LHCN-M2 (cell line): ENCODE measurements at regions not wholly inside any gene's neighbourhood (a gene's known extent, or its start where the extent isn't known, plus 50 kb on each side); places are given as distances from the start of the nearest gene placed in this dataset.
A peak's percentile ranks its signal among the peaks of the same experiment; 100 is the strongest.

Source experiments
- DNase-seq: peaks from one replicate; pipeline ENCODE4 v3.0.0-alpha.2; 2012; ENCODE audit warnings: low read depth

DNA sequence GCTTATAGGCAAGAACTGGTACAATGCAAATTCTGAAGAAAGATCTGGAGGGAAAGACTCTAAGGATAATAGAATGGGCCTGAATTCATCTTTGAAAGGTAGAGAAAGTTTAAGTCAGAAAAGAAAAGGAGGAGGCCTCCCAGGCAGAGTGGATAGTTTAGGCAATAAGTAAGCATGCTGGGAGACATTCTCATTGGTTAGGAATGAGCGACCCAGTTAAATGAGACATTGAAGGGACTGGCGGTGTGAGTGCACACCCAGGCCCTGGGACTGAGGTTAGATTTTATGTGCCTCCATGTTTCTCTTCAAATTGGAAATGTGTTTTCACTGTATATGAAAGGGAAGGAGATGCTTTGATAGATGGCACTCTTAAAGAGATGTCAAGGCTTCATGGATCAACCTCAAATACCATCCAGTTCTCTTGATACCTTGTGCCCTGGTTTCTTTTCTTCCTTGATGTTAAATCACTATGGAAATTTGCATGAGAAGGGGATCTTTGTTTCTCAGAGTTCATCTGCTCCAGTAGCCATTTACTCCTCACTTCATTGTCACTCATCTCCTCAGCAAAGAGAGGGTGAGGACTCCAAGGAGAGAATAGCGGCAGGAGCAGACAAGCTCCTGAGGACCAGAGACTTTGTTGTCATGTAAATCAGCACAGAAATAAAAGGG is 584.2 kb upstream of the INTU start:
- no peak for DNase-seq

DNA sequence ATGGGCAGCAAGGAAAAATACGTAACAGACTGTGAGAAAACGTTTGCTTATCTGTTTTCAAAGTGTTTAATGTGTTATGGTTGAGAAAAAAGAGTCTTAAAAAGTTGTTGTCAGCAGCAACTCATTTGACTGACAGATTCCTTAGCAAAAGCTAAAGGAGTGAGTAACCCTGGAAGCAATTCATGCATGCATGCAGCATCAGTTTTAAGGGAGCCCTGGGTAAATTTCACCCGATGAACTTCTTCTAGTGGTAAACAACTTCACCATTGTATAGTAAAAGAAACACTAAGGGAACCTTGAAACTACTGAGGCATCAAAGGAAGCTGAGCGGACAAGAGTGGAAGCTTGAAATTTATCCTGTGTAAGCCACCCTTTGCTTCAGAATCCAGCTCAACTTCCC is 583.2 kb upstream of the INTU start:
- no peak for DNase-seq

DNA sequence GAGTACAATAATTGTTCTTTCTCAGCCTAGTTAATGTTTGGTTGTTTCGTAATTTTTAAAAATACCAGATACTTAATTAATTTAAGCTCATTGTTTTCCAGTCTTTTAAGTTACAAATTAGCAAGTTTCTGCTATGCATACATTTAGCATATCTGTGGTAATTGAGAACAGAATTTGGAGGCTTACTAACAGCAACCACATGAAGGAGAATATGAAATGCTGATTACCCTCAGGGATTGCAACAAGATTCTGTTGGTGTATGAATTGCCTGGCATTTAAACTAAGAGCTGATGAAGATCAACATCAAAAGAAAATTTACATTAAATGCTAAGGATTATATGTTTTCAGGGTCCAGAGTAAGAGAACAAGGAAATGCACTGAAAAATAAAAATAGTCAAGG is 580.0 kb upstream of the INTU start:
- no peak for DNase-seq

DNA sequence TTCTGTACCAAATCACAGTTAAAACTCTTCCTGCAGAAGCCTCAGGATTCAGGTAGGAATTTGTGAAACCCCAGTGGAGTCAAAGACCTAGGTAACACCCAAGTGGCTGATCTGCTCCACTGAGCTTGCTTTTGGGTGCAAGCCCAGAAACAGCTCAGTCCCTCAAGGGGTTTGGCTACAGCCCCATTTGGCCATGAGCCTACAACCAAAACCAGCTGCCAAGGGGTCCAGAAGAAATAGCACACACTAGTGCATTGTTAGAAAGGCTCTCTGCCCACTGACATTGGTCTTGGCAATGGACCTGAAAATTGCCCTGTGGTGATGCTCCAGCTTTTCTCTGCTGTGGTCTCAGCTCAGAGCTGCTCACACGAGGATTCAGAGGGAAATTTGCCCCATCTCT is 577.4 kb upstream of the INTU start:
- peak; percentile 42 for DNase-seq

DNA sequence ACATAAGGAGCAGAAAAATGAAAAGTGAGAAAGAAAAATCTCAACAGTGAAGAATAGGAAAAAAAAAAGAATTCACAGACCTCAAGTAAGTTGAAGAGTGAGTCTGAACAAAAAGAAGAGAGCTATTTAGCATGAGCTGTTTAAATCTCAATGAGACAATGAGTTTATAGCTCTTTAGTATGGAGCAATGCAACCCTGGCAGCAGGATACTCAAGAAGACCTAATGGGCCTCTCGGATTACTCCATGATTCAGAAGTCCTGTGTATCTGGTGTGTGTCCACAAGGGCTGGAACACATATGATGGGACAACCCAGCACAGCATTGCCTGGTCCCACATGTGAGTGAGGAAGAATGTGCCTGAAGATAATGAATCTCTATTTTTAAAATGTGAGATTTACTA is 563.1 kb upstream of the INTU start:
- DNase-seq = peak; percentile 12

DNA sequence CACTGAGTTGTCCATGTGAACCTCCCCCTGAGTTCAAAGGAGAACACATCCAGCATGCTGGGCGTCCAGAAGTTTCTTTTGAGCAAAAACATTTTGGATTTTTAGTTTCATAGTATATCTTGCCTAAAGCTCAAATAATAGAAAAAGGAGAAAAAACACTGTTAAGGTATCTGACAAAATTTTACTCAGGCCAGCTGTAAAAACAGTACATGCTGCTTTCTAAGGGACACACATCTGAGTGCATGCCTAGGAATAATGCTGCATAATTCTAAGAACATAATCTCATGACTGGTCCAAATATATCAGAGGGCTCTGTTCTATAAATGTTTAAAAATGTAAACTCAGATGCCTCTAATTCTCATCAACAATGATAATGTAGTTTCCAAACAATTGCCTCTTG is 561.3 kb upstream of the INTU start:
- DNase-seq = no peak

DNA sequence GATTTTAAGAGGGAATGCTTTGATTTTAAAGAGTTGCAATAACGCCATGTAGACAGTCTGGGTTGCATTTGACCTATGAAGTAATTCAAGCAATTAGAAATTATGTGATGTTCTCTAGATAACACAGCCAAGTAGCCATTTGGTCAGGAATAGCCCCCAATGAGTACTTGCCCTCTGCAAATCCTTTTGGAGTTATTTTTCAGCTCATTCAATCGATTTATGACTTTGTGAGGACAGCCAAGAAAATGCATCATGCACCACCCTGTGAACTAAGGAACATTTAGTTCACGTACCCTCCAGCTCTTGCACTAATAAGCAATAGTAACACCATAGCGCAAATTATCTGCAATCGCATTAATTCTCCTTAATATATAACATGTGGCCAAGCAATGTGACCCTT is 552.6 kb upstream of the INTU start:
- no peak for DNase-seq

DNA sequence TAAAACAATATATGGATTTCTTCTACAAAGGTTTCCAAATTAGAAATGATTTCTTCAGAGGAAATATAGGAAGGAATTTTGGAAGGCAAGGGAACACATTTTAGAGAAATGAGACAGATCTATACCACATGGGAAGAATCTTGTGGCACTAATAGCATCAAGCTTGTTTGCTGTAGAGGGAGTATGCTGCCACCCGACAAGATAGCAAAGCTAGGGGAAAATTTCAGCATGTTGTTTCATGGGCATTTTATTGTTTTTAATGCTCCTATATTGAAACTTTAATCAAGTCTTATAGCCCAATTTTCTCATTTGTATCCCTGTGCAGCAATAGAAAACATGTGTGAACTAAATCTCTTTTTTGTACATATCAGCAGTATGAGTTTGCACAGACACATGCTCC is 551.7 kb upstream of the INTU start:
- no peak for DNase-seq

DNA sequence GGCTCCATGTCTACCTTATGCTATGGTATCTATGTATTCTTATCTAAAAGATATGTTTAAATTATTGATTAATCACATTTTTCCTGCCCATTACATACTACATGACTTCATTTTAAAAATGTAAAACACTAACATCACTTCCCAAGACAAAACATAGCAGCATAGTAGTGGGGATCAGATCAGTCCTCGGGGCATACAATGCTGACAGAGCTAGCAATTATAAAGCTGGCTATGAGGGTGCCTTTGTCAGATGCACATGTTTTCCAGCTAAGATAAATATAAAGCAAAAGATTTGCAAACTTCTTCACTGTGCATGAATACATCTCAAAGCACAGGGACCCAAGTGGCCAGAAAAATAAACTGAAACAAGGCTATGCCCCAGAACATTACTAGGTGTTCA is 549.8 kb upstream of the INTU start:
- DNase-seq = no peak

DNA sequence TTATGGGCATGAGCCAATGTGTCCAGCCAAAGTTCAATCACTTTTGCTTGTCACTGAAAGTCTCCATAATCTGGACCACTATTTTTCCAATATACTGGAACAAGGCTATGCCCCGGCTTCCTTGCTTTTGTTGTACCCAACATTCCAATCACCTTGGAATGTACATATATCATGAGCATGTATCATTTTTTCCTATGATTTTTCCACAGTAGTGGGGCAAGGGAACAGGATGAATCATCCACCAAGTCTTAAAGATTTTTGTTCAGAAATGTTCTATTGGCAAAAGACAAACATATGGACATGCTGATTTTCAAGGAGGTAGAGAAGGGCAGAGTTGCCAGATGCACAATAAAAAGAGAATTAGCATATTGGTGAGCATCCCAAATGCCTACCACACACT is 548.1 kb upstream of the INTU start:
- DNase-seq = no peak

DNA sequence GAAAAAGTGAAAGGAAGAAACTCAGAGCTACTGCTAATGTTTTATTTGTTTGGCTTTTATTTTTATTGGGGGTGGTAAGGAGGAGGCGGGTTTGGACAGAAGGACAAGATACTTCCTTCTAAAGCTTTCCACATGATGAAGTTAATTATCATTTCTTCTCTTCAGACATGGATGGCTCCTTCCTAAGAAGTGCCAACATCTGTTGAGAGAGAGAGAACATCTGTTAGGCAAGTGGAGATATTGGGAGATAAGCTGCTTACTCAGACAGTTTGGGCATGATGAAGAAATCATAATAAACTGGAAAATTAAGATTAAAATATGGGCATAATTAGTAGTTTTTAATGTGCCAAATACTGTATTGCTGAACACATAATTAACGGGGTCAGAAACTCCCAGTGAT is 535.7 kb upstream of the INTU start:
- DNase-seq = no peak

DNA sequence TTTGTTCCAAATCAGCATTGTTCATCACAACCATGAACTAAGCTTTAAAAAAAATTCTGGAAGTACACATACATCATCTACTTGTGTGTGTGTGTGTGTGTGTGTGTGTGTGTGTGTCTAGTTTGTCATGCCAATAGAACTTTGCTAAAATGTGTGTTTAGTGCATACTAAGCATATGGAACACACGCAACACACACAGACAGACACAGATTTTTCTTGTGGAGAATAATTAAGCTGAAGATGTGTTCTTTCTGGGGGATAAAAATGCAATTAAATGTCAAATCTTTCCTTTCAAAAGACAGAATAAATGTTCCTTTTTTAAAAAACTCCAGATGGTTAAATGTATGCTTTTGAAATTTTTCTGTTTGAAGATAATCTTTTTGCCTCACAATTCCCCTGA is 530.4 kb upstream of the INTU start:
- DNase-seq = no peak

DNA sequence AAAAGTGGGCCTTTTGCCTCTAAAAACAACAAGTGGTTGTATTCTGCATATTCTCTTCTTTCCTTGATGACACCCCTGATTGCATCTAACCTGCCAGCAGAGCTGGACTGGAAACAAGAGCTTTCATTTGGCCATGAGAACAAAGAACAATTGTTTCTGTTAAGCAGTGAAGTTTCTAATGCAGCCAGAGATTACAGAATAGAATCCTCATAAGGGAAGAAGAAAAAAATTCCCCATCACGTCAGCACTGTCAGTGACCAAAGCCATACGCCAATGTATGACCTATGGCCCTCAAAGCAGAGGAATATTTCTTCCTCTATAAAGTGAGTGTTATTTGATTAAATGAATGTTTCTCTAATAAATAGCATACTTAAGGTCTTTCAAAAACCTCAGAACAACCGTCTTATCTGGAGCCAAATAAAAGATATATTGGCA is 529.1 kb upstream of the INTU start:
- DNase-seq = no peak

DNA sequence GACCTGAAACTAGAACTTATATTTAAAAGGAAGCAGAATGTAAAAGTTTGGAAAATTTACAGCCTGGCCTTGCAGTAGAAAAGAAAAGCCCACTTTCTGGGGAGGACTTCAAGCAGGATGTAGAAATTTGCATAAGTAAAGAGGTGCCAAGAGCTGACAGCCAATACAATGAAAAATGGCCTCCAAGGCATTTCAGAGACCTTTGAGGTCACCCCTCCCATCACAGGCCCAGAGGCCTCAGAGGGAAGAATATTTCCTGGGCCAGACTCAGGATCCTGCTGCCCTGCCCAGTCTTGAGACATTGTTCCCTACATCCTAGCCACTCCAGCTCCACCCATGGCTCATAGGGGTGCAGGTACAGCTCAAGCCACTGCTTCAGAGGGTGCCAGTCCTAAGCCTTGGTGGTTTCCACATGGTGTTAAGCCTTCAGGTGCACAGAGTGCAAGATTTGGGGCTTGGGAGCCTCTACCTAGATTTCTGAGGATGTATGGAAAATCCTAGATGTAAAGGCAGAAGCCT is 518.9 kb upstream of the INTU start:
- no peak for DNase-seq

DNA sequence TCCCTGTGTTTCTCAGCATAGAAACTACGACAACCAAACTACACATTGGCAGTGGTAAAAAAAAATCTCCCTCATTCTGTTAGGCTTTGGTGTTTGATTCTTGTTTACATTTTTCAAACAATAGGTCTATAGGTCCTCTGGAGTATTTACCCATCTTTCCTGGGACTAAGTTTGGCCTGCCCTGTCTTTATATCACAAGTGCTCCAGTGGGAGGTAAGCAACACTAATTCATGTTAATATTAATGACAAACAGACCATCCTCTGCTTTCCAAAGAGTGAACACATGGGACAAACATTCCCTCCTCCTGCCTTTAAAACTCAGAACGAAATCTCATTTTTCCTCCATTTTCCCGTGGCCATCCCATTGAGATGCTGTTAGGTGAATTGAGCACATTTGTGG is 514.1 kb upstream of the INTU start:
- DNase-seq = no peak

DNA sequence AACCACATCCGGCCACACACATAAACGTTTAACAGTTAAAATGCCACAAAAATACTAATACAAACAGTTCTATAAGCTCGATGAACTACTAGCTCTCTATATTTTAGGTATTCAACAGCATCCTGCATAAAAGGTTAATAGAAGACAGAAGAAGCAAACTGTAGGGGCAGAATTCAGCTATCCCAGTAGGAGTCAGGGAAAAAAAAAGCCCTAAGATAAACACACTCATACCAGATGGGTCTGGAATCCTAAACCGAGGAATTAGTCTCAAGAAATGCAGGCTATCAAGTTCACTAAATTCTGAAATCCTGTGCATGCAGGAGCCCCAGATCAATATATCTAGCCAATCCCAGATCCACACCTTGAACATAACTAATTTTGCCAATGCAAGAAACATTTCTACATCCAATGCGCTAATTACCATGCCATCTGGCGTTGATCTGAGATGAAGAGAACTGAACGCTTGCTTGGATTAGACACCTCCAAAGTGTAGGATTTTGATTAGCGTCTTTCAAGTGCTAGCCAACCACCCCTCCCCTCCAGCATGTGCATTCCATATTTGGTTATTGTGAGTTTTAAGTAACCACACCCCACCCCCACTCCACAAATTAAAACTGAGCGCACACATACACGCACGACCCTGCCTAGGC is 512.2 kb upstream of the INTU start:
- no peak for DNase-seq

DNA sequence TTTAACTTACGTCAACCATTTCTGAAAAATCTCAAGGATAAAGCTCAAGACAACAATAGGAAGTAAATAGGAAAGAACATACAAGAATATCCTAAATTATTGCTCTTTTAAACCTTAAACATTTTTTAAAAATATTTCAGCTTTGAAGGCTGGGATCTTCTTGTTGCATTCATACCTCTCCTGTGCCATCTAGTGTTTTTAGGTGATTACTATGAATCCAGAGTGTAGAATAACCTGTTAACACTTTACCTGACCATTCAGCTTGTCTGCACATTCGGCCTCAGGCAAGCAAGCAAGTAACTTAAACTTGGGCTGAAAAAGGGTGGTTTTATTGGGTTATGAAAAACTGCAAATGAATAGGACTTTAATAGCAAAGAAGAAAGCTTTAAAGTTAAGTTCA is 507.8 kb upstream of the INTU start:
- DNase-seq = peak; percentile 10

DNA sequence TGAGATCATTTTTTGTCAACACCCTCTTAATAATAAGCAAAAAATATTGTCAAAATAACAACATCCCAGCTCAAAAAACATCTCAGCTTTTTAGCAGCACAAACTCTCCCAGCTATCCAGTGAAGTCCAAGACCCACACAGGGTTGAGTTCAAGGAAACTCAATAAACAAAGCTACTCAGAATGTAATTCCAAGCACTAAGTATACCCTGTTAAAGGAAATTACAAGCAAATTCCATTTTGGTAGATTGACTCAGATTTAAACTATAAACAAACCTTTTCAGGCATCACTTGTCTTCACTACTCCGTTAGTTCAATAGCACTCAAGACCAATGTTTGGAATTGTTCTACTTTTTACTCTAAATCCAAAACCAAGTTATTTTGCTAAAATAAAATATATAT is 506.0 kb upstream of the INTU start:
- no peak for DNase-seq

DNA sequence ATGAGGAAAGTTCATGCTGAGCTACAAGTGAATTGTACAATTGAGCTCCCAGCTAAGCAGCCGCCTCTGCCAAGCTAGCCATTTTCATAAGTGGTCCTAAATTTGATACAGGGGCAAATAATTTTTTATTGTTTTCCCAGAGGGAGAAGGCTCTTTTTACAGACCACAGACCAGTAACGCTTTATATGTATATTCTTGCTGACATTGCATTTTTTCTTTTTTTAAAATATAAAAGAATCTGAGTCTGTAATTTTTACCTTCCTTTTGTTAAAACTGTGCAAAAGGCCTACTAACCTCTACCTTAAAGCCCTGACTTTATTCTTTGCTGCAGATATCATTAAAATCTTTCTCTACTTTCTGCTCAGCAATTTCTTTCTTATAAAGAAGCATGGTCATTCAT is 501.2 kb upstream of the INTU start:
- DNase-seq = no peak

DNA sequence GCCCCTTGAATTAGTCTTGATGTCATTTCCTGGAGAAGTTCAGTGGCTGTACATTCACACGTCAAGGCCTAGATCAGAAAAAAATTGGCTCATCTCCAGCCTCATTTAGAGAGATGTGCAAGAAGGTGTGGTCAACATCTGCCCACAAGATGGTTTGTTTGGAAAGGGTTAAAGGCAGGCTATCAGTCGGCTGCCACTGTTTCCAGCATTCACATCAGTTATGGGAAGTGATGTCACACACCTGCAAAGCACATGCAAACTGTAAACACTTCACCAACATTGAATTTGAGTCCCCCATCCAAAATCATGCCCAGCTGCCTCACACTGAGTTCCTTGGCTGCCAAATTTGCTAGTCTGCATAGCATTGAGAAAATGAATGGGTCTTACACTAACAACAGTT is 498.3 kb upstream of the INTU start:
- DNase-seq = no peak

DNA sequence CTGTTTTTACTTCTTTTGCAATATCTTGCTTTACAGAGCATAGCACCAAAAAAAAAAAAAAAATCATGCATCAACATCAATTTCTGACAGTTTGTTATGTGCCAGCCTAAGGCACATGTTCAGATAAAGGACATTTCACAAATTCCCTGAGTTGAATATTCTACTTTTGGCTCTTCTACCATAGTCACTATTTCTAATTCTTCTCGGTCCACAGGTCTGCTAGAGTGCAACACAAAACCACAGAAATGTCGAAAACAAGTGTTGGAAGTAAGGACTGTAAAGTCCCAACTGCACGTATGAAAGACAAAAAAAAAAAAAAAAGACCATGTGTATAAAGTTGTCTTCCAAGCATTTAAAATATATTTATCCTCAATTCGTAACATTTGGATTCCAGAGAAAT is 494.2 kb upstream of the INTU start:
- DNase-seq = no peak

DNA sequence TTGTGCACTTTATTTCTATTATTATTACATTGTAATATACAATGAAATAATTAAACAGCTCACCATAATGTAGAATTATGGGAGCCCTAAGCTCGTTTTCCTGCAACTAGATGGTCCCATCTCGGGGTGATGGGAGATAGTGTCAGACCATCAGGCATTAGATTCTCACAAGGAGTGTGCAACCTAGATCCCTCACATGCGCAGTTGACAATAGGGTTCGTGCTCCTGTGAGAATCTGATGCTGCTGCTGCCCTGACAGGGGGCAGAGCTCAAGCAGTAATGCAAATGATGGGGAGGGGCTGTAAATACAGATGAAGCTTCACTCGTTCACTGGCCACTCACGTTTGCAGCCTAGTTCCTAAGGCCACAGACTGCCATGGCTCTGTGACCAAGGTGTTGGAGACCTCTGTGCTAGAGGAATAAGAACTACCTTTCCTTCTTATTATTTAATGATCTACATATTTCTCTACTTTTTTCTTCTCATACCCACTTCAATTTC is 492.9 kb upstream of the INTU start:
- DNase-seq = no peak

DNA sequence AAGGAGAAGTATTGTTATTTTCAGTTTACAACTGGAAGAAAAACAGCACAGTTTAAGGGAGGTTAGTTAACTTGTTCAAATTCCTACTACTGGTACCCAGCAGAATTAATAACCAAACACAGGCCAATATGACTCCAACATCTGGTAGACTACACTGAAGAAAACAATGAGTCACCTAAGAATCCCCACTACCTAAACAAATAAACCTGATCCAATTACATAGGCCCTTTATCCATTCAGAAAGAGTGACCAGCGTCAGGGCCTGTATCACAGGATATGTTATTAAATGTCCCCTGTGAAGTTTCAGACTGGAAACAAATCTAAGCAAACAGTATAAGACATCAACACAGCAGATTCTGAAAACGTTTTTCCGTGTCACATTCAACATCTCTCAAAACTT is 492.5 kb upstream of the INTU start:
- peak; percentile 75 for DNase-seq
